DMS114 treated with DMSO at 0.1 percent for 48 hours (cell line): ENCODE measurements at regions not wholly inside any gene's neighbourhood (a gene's known extent, or its start where the extent isn't known, plus 50 kb on each side); places are given as distances from the start of the nearest gene placed in this dataset.

Source experiments
- DNase-seq: peaks from one replicate; lab custom pipeline; 2025; ENCODE audit not compliant: unreplicated experiment; lab: John Stamatoyannopoulos, UW

- DNase-seq: no peak
Observed at GRCh38 chr13:99053636-99054233, 75.9 kb upstream of the DOCK9 start.

DNA sequence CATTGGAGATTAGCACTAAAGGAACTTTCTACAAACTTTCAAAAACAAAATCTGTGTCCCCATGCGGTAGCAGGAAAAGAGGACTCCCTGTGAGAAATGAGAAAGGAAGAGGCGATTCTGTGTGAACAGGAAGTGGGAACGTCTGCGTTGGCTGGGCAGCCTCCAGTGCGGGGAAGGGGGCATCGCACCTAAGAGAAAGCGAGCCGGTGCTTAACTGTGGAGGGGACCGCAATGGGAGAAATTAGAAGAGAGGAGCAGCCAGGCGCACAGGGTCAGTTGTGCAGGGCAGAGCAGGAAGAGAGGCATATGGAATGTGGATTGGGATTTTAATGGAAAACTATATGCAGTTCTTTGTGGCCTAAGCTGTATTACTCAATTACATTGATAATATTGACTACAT, 77.4 kb upstream of the DOCK9 start:
- no peak for DNase-seq

GRCh38 chr13:99055735-99056134, 77.9 kb upstream of the DOCK9 start:
- no peak for DNase-seq

DNA sequence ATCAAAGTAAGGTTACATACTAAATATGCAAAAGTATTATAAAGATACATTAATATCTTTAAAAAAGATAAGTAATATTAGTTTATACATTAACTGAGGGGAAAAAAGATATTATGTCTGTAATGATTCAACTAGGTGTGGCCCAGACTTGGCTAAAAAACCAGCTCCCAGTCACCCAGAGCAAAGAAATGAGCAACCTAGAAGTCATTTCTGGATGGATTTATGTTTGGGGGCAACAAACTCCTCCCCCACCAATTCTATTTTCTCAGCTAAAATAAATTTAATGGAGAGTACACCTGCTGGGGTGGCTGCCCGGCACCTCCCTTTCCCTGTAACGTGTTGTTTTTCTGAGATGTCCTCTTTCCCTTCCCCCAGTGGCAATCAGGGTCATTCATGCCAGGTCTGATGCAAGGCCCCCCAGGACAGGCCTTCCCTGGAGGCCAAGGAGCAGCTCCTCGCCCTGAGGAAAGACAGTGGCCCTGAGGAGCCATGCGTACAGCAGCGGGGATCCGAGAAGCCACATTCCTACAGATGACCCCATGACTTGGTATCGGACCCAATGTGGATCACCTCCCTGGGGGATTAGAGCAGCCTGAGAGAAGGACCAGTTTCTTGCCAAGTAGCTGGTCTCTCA, 78.6 kb upstream of the DOCK9 start:
- DNase-seq: no peak

GRCh38 chr13:99057310-99057975, 79.6 kb upstream of the DOCK9 start:
- no peak for DNase-seq

- no peak for DNase-seq
Observed at GRCh38 chr13:99058527-99059495, 80.9 kb upstream of the DOCK9 start.

DNA sequence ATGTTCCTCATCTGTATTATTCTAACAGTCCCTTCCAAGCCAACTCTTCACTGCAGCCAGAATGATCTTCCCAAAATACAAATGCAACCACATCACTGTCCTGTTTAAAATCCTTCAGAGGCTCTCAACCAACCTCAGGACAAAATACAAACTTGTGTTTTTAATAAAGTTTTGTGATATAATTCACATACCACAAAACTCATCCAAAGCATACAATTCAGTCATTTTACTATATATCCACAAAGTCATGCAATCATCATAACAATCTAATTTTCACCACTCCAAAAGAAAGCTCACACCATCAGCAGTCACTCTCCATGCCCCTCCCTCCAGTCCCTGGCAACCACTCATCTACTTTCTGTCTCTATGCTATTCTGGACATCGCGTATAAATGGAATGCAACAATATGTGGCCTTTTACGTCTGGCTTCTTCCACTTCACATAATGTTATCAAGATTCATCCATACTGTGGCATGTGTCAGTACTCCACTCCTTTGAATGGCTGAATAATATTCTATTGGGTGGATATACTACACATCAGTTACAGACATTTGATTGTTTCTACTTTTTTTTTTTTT, 81.7 kb upstream of the DOCK9 start:
- DNase-seq: no peak

DNA sequence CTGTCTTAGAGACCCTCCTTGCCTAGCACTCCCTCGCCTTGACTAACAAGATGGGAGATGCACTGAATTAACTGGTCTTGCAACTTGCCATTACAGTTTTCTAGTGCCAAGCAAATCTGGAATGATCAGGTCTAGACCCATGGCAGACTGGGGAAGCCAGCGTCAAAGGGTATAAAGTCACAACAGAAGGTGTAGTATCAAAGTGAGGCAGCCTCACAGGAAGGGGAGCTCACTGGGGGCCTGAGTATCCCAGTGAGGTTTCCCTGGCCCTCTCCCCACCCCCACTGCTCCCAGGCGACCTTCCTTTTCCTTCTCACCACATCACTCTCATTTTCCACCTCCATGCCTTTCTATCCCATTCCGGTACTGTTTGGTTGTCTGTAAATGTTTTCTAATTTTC, 83.5 kb upstream of the DOCK9 start:
- DNase-seq: no peak

DNA sequence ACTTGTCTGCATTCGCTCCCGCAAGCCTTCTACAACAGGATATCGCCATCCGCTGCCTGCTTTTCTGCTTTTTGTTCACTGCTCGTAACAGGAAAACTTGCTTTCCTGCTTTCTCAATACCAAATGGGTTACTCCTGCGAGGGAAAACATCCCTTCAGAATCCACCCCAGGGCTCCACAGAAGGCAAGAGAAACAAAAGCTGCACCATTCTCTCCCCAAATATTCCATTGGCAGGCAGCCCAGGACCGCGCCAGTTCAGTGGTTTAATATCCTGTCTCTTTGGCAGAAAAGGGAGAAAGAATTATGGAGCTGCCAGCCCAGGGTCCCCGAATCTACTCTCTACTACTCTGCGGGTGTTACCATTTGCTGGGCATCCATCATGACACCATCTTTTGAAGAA, 84.7 kb upstream of the DOCK9 start:
- DNase-seq: no peak

GRCh38 chr13:99063178-99063577, 85.3 kb upstream of the DOCK9 start:
- no peak for DNase-seq

DNA sequence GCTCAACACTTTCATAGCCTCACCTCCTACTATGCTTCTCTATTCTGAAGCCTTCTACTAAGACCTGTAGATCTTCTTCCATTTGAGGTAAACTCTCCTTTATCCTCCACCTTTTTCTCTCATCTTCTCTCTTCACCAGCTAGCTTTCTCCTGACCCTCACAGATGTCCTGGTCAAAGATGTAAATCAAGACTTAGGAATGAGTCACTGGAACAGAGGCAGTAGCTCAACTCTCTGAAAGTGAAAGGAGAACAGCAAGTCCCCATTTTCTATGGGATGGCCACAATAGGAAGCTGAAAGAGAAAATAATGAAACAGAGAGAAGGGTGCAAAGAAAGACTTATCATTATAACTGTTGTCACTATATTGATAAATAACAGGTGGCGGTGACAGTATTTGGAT, 86.1 kb upstream of the DOCK9 start:
- DNase-seq: no peak

- no peak for DNase-seq
Observed at GRCh38 chr13:99064624-99065234, 86.9 kb upstream of the DOCK9 start.

DNA sequence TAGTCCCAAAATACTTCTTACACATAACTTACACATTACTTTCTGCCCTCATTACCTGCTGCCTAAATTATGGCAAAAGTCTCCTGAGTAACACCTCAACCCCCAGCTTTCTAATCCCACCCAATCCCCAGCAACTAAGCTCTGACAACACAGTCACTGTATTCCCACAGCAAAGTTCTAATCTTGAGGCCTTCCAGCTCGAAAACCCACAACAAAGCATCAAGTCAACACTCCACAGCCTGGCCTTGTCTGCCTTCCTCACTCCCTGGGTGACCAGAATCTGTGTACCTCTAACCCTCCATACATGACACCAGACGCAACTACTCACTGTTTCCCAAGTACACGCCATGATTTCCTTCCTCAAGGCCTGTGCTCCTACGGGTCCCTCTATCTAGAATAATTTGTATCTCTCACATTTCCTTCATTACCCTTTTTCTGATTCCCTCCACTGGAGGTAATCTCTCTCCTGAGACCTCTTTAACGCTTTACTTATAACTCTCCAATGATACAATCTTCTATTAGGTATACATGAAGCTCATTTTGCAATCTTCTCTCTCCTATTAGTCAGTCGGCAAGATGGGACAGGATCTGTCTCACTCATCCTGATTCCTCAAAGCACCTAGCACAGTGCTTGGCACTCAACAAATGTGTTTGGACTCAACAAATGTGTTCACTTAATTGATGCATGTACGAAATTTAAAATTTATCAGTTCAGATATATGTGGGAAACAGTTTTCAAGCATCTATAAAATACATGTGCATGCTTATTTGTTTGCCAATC, 87.6 kb upstream of the DOCK9 start:
- no peak for DNase-seq

DNA sequence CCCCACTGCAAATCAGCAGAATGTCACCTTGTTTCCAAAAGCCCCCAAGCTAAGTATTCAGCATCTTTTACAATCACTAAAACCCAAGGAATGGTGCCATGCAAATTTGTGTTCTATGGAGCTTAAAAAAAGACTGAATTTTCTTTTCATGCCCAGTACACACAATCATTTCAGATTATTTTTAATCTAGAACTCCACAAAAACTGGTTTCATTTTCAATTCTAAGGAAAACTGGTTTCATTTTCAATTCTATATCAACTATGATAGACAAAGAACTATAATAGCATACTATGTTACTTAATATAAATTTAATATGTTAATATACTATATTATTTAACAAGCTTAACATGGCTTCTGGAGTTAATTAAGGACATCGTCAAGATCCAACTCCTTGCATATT, 88.4 kb upstream of the DOCK9 start:
- no peak for DNase-seq

DNA sequence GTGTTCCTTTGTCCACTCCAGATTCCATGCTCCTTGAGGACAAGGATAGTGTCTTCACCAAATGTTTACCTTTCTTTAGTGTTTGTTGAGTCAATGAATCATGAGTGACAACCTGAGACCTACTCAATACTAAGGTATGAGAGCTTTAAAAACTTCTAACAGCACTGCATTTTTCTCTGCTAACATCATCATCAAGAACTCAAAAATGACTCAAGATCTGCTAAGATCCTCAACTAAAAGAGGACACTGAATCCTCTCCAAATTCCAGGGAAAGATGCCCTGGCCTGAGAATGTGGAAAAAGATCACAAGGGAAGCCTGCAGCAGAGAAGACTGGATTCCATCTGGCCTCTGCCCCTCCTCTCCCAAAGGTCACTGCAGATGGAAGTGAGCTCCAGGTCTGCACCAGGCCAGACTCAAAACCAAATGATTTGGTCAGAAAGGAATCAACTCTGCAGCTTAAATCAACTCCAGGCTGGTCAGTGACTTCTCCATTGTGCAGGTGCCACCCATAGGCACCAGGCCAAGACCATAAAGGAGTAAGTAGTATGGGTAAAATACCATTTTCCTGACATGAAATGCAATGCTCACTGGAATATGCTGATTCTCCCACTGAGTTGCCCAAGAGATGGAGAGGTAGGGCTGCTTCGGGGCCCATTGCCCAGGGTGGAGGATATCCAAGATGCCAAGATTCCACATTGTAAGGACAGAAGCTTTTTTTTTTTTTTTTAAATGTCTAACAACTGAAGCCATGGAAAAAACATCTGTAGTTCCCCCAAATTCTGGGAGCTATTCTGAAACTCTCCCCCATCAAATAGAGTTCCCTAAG, 89.5 kb upstream of the DOCK9 start:
- no peak for DNase-seq

GRCh38 chr13:99071211-99071610, 93.3 kb upstream of the DOCK9 start:
- DNase-seq: no peak

DNA sequence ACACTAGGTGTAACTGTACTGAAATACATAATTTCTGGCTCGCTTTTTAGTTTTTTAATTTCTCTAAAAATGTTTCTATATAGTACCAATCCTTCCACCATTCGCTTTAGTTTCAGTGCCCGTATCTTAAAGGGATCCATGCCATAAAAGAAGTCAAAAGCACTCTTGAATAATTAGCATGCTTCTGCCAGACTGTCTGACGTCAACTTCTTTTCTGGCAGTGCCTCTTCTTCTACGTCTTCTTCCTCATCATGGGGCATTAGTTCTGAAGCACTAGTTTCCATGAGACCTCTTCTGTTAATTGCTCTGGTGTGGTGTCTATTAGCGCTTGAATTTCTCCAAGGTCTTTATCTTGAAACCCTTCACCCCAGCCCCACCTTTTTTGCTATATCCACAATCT, 93.8 kb upstream of the DOCK9 start:
- no peak for DNase-seq

DNA sequence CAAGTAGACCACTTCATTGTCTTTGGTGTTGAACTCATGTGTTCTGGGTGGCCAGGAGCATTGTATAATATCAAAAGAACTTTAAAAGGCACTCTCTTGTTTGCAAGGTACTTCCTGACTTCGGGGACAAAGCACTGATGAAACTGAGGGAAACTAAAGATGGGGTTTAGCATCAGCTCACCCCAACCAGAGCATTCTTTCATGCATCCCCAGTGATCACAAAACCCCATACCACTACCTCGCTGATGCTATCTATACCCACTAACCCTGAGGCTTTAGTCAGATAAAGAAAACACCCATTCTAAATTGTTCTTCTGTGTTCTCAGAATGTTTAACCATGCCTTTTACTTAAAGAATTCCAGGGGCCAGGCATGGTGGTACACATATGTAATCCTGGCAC, 94.5 kb upstream of the DOCK9 start:
- no peak for DNase-seq

DNA sequence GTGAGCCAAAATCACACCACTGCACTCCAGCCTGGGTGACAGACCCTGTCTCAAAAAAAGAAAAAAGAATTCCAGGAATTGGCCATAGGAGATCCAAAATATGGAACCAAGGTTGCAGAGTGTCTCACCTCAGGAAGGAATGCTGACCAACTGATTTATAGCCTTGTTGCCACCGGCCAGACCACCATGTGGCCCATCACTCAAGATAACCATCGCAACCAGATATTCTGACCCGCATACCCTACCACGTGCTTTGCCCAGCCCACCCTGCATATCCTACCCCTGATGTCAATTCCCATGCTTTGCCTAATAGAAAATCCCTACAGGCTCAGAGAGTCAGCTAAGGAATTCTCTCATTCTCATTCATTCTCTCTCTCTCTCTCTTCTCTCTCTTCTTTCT, 95.1 kb upstream of the DOCK9 start:
- DNase-seq: no peak
